Pancreas (tissue), 10 donors: ENCODE measurements at regions not wholly inside any gene's neighbourhood (a gene's known extent, or its start where the extent isn't known, plus 50 kb on each side); places are given as distances from the start of the nearest gene placed in this dataset.

Experiments
- ATAC-seq, 4 donors: fragments of 200-7000 bp; cut with Tn5 transposase; one replicate each; pipeline versions ENCODE4 v1.8.0 to v1.9.1; 2020; ENCODE audit warnings: mild to moderate bottlenecking in 4 of 4, moderate library complexity in 4 of 4
- DNase-seq, 6 donors: peaks; one replicate each; pipeline ENCODE4 v3.0.0-alpha.2; 2020
- FAIRE-seq: peaks from 2 replicates; lab custom pipeline; 2012; peaks lifted over from hg19 to GRCh38; lab: Jason Lieb, UNC
- H3K27ac ChIP-seq, 4 donors: fragments of 200-600 bp; sonication (generic); 1 replicate in 3 of 4; 2 replicates in 1 of 4; pipeline versions ENCODE4 v1.5.0 to v1.8.0; 2020
- H3K27me3 ChIP-seq, 4 donors: fragments of 200-600 bp; one replicate each; pipeline ENCODE4 v1.8.0; 2021
- H3K36me3 ChIP-seq, 3 donors: fragments of 200-600 bp; sonication (generic) in 1 of 3; one replicate each; pipeline versions ENCODE4 v1.5.0 to v1.8.0; 2020 to 2021
- H3K4me1 ChIP-seq, 3 donors: fragments of 200-600 bp; one replicate each; pipeline ENCODE4 v1.8.0; 2021
- H3K4me3 ChIP-seq, 4 donors: fragments of 200-600 bp; sonication (generic) in 2 of 4; one replicate each; pipeline versions ENCODE4 v1.5.0 to v1.8.0; 2020 to 2021
- H3K9me3 ChIP-seq, 4 donors: fragments of 200-600 bp; one replicate each; pipeline ENCODE4 v1.8.0; 2021
- WGBS, 2 donors: extraction: QIAGEN DNeasy Blood & Tissue Kit; methylation state at CpG; one replicate each; pipeline ENCODE4 v1.1.7; 2013; 5-methylcytosine and 5-hydroxymethylcytosine counted together
- intact Hi-C, 3 donors: fragments of 100-400 bp; cut with DNase I; formaldehyde crosslinking; loops; one replicate each; pipeline versions ENCODE4 v1.11.1 to v1.14.2; 2022
- TF ChIP-seq, protein P1 (sequence below), 4 donors: fragments of 200-600 bp; sonication (generic) in 3 of 4; IDR thresholded peaks; one replicate each; pipeline versions ENCODE4 v1.5.0 to v1.8.0; 2021; ENCODE audit warnings: antibody characterized with exemption in 4 of 4
- donor health status: healthy with polysubstance abuse.
- donor health status: DM: no; HTN: no; CAD: no; lungs with moderate emphysema.
- donor health status: DM: no; HTN: no; CAD: no.
- donor health status: control.
- donor health status: control.
- donor health status: Bipolar disorder and iron deficiency.
- donor health status: DM: yes; HTN: yes; CAD: no.
- donor health status: DM: no; HTN: no; CAD: no.
- donor health status: DM: no; HTN: no; CAD: no.
- donor health status: DM: yes; HTN: yes; CAD: no.

- Histone ChIP-seq H3K27ac (no peak overlapping the region), H3K4me3 (no peak overlapping the region), H3K9me3 (no peaks in the 10 kb centered on the region), H3K36me3 (no peaks in the 10 kb centered on the region), H3K4me1 (no peaks in the 10 kb centered on the region), H3K27me3 (no peaks in the 10 kb centered on the region)
- intact Hi-C loops = no loop called here
- FAIRE-seq (no peak), ATAC-seq (no peak), DNase-seq (no peak)
- WGBS, 2 donors = 75 to 77% methylated on average over 3 of the region's 3 CpGs
- TF ChIP-seq, protein P1, sequence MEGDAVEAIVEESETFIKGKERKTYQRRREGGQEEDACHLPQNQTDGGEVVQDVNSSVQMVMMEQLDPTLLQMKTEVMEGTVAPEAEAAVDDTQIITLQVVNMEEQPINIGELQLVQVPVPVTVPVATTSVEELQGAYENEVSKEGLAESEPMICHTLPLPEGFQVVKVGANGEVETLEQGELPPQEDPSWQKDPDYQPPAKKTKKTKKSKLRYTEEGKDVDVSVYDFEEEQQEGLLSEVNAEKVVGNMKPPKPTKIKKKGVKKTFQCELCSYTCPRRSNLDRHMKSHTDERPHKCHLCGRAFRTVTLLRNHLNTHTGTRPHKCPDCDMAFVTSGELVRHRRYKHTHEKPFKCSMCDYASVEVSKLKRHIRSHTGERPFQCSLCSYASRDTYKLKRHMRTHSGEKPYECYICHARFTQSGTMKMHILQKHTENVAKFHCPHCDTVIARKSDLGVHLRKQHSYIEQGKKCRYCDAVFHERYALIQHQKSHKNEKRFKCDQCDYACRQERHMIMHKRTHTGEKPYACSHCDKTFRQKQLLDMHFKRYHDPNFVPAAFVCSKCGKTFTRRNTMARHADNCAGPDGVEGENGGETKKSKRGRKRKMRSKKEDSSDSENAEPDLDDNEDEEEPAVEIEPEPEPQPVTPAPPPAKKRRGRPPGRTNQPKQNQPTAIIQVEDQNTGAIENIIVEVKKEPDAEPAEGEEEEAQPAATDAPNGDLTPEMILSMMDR (IDR thresholded peaks at IDR 0.05) = no peak
Measured at GRCh38 chr4:107253579-107254068, 217.5 kb upstream of the DKK2 start.

- TF ChIP-seq, protein P1 (IDR thresholded peaks at IDR 0.05) = no peak
- Histone ChIP-seq H3K4me3 (no peak overlapping the region), H3K27me3 (no peaks in the 10 kb centered on the region), H3K36me3 (no peaks in the 10 kb centered on the region), H3K27ac (no peak overlapping the region), H3K4me1 (no peaks in the 10 kb centered on the region), H3K9me3 (no peaks in the 10 kb centered on the region)
- no peak for FAIRE-seq
- intact Hi-C loops = no loop called here
- no peak for DNase-seq
- WGBS, 2 donors = 63 to 67% methylated on average over 4 of the region's 4 CpGs
- ATAC-seq = no peak
Measured at GRCh38 chr4:107253090-107253489, 217.0 kb upstream of the DKK2 start.

GRCh38 chr4:107252571-107252970, 216.5 kb upstream of the DKK2 start:
- H3K4me1 ChIP-seq = no peaks in the 10 kb centered on the region
- H3K36me3 ChIP-seq = no peaks in the 10 kb centered on the region
- no peaks in the 10 kb centered on the region for H3K27me3 ChIP-seq
- DNase-seq (no peak), ATAC-seq (no peak), FAIRE-seq (no peak)
- 92% methylated on average over 2 of the region's 2 CpGs for WGBS, 2 donors
- intact Hi-C loops = no loop called here
- TF ChIP-seq, protein P1 (IDR thresholded peaks at IDR 0.05) = no peak
- H3K27ac ChIP-seq = no peak overlapping the region
- no peak overlapping the region for H3K4me3 ChIP-seq
- no peaks in the 10 kb centered on the region for H3K9me3 ChIP-seq

DNA sequence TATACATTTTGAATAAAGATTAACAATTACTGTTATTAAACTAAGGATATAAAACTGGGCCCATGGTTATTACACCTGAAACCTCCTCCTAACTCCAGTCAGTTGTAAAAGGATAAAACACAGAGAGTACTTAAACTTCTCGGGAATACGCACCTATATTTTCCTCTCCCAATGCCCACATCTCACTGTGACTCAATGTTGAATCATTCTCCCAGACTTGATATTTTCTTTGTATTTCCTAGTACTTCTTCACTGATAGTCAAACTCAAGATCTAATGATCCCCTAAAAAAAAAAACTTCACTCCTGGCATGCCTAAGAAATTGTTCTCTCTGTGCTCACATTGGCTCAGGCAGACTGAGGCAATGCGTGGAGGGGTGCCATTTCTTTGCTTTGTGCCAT, 212.5 kb upstream of the DKK2 start:
- Histone ChIP-seq H3K9me3 (no peaks in the 10 kb centered on the region), H3K4me3 (no peak overlapping the region), H3K27me3 (no peaks in the 10 kb centered on the region), H3K4me1 (no peaks in the 10 kb centered on the region), H3K36me3 (no peaks in the 10 kb centered on the region), H3K27ac (no peak overlapping the region)
- intact Hi-C loops = no loop called here
- TF ChIP-seq, protein P1 (IDR thresholded peaks at IDR 0.05) = no peak
- 63 to 65% methylated on average over 3 of the region's 3 CpGs for WGBS, 2 donors
- ATAC-seq = no peak
- FAIRE-seq = no peak
- DNase-seq = no peak

DNA sequence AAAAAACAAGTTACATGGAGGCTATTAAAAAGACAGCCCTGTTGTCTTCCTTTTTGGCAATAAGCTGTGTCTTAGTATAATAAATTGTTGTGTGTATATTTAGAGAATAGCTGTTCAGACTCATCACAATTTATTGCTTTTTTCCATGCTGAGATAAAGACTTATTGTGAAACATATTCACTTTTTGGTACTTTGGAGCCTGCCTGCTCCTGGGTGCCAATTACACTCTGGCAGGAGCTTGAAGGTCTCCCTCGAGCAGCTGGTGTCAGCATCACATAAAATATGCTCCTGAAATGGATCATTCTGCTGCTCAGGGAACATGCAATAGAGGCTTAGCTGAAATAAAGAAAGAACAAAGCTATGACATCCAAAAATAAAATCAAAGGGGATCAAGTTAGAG, 211.6 kb upstream of the DKK2 start:
- peak; percentile 29 for FAIRE-seq

More for the DNA sequence above, 211.6 kb upstream of the DKK2 start:
- Histone ChIP-seq H3K27ac (no peak overlapping the region), H3K36me3 (no peaks in the 10 kb centered on the region), H3K9me3 (no peaks in the 10 kb centered on the region), H3K4me1 (no peaks in the 10 kb centered on the region), H3K27me3 (no peaks in the 10 kb centered on the region), H3K4me3 (no peak overlapping the region)
- WGBS, 2 donors = 23% methylated on average over 1 of the region's 1 CpG
- DNase-seq (no peak), ATAC-seq (no peak)
- TF ChIP-seq, protein P1 (IDR thresholded peaks at IDR 0.05) = no peak
- intact Hi-C loops = no loop called here
